ENCODE measurements at regions not wholly inside any gene's neighbourhood (a gene's known extent, or its start where the extent isn't known, plus 50 kb on each side); places are given as distances from the start of the nearest gene placed in this dataset.
"Not testable (repeated sequence)": the region's sequence is repeated elsewhere in the genome, so short reads cannot be mapped to it uniquely, and the experiment has no call there.

DNA sequence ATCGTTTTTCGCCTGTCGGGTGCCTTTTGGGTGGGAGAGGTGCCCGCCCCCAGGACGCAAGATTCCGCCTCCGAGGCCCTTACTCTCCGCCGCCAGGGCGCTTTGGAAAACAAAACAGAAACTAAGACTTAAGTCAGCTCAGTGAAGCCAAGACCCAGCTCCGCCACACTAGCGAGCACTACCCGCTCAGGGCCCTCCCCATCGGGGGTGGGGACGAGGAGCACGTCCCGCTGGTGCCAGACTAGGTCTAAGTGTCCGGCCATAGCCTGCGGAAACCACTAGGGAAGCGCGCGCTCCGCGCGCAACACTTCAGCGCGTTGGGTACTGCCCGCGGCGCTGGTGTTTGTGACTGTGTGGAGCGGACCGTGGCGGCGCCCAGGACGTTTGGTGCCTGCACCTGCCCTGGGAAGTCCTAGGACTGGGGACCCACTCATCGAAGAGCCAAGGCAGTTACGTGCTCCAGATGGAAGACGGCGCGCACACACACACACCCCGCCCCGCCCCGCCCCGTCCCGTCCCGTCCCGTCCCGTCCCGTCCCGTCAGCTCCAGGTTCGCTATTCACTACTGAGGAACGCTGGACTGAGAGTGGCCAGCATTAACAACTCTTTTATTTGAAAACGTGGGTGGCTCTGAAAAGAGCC lies 57.6 kb upstream of the BOLA1 start:
- in situ Hi-C loops (cut with HindIII; ENCODE audit: low sequenced_read_pairs); H3K4me3 ChIP-seq (ENCODE audit: low read depth, low read length); DNase-seq (ENCODE audit: low read depth, low spot score): not testable (repeated sequence)

DNA sequence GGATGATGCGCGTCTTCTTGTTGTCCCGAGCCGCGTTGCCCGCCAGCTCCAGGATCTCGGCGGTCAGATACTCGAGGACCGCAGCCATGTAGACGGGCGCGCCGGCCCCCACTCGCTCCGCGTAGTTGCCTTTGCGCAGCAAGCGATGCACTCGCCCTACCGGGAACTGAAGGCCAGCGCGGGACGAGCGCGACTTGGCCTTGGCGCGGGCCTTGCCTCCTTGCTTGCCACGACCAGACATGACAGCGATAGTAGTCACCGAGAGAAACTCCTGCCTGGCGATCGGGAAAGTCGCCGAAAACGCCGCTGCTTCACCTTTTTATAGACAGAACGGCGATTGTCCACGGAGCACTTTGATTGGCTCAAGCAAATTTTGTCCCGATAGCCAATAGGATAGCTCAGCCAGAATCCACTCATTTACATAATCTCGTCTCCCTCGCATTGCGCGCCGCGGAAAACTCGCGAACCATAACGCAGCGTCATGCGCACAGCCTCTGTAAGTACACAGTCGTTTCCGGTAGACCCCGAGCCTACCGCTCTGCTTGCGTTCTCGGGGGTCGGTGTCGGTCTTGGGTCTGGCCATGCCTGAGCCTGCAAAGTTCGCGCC lies 56.8 kb upstream of the BOLA1 start:
- DNase-seq (ENCODE audit: low read depth, low spot score); in situ Hi-C loops (cut with HindIII; ENCODE audit: low sequenced_read_pairs); H3K4me3 ChIP-seq (ENCODE audit: low read depth, low read length): not testable (repeated sequence)

DNA sequence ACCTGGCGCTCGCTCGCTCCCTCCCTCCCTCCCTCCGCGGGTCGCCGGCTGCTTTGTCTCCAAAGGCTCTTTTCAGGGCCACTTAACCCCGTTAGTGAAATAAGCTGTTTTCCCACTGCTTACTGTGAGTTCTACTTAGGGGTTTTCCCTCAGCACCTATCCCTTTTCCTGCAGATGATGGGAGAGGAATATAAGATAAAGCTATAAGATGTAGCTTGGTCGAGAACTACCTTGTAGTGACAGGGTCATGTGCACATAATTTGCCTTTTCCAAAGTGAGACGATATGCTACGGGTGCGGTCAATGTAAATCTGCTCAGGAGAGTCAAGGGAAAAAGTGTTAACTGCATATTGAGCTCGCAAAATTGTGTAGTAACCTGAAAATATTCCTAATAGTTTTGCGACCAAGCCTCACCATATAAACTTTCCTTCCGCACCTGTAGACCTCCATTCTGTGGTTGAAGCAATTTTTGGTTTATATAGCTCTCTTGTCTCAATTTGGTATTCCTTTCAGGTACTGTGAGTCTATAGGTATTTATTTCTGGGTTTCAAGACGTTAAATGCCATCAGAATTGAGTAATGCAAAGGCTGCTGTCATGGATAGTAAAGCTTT lies 55.8 kb upstream of the BOLA1 start:
- in situ Hi-C loops (cut with HindIII; ENCODE audit: low sequenced_read_pairs) = no loop called here
- H3K4me3 ChIP-seq (ENCODE audit: low read depth, low read length) = peak overlapping the region; percentile 57
- peak; percentile 10 for DNase-seq (ENCODE audit: low read depth, low spot score)
- TF ChIP-seq, protein P1, sequence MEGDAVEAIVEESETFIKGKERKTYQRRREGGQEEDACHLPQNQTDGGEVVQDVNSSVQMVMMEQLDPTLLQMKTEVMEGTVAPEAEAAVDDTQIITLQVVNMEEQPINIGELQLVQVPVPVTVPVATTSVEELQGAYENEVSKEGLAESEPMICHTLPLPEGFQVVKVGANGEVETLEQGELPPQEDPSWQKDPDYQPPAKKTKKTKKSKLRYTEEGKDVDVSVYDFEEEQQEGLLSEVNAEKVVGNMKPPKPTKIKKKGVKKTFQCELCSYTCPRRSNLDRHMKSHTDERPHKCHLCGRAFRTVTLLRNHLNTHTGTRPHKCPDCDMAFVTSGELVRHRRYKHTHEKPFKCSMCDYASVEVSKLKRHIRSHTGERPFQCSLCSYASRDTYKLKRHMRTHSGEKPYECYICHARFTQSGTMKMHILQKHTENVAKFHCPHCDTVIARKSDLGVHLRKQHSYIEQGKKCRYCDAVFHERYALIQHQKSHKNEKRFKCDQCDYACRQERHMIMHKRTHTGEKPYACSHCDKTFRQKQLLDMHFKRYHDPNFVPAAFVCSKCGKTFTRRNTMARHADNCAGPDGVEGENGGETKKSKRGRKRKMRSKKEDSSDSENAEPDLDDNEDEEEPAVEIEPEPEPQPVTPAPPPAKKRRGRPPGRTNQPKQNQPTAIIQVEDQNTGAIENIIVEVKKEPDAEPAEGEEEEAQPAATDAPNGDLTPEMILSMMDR (IDR thresholded peaks at IDR 0.05; ENCODE audit: low read depth, low read length) = no peak

DNA sequence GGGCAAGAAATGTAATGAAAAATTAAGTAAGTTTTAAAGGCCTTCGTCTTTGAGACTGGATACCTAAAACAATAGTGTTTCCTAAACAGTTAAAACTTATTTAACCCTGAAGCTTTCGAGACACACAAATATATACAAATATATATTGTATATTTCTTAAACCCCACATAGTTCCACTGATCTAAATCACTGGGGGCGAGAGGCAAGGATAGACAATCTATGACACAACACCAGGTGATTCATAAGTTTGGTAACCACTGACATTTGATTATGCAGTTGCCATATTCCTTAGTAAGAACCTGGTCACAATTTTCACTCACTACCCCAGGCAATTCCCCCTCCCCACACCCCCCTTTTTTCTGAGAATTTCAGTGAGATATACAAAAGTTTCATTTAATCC lies 55.3 kb upstream of the BOLA1 start:
- DNase-seq (ENCODE audit: low read depth, low spot score) = peak; percentile 36
- TF ChIP-seq, protein P1 (IDR thresholded peaks at IDR 0.05; ENCODE audit: low read depth, low read length) = no peak
- in situ Hi-C loops (cut with HindIII; ENCODE audit: low sequenced_read_pairs) = no loop called here
- peak overlapping the region; percentile 57 for H3K4me3 ChIP-seq (ENCODE audit: low read depth, low read length)

DNA sequence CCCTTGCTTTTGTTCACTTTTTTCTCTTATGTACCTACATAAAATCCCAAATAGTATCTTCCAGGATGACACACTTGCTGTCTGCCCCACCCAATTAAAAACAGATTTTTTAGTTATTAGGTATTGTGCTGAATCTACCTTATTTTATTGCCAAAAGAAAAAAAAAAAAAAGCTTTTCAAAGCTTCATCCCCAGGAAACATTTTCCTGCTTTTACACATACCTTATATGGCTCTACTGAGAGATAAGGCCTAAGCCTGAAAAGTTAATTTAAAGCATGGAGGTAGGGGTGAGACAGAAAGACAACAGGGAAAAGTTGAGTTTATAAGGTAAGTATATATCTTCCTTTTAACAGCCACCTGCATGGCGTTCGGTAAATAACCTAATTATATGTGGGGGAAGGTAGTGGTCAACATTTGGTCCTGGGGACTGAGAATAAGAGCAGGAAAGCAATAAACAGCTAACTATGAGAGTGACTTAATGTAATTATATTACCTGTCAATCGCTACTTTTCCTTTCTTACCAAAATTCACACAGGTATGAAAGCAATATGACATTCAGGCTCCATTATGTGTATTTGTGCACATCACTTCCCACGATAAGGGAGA lies 54.6 kb upstream of the BOLA1 start:
- in situ Hi-C loops (cut with HindIII; ENCODE audit: low sequenced_read_pairs) = no loop called here
- TF ChIP-seq, protein P1 (IDR thresholded peaks at IDR 0.05; ENCODE audit: low read depth, low read length) = no peak
- no peak overlapping the region for H3K4me3 ChIP-seq (ENCODE audit: low read depth, low read length)
- DNase-seq (ENCODE audit: low read depth, low spot score) = no peak

DNA sequence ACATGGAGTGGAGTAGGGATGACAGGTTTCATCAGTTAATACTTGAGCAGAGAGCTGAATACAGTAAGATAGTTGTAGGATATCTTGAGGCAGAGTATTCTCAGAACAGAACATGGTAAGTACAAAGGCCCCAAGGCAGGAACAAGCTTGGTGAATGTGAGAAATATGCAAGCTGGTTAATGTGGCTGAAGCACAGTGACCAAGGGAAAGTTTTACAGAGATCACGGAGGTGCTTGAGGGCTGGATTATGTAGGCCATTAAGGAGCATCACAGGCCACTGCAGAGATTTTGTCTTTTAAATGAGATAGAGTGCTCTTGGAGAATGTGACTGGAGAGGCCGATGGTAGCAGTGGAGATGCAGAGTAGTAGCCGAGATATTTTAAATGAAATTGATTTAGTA lies 54.0 kb upstream of the BOLA1 start:
- TF ChIP-seq, protein P1 (IDR thresholded peaks at IDR 0.05; ENCODE audit: low read depth, low read length) = no peak
- in situ Hi-C loops (cut with HindIII; ENCODE audit: low sequenced_read_pairs) = no loop called here
- no peak overlapping the region for H3K4me3 ChIP-seq (ENCODE audit: low read depth, low read length)
- no peak for DNase-seq (ENCODE audit: low read depth, low spot score)

DNA sequence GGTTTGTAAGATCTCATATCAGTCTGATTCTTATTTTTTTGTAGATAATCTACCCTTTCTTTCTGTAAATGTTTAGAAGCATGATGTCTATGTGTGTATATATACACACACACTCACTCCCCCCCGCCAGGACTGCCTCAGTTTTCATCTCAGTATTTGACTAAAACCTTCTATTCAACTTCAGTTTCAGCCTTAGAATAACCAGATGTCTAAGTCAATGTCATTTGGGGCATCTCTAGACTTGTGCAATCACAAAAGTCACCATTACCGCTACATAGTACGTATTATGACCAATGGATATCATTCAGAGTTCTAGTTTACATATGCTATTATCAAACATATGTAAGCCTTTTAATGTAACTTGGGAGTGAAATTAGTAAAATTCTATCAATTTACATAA lies 53.3 kb upstream of the BOLA1 start:
- no peak overlapping the region for H3K4me3 ChIP-seq (ENCODE audit: low read depth, low read length)
- in situ Hi-C loops (cut with HindIII; ENCODE audit: low sequenced_read_pairs) = no loop called here
- no peak for DNase-seq (ENCODE audit: low read depth, low spot score)
- TF ChIP-seq, protein P1 (IDR thresholded peaks at IDR 0.05; ENCODE audit: low read depth, low read length) = no peak
